HK-2 (cell line): ENCODE measurements at regions not wholly inside any gene's neighbourhood (a gene's known extent, or its start where the extent isn't known, plus 50 kb on each side); places are given as distances from the start of the nearest gene placed in this dataset.

Source experiments
- DNase-seq: peaks from one replicate; pipeline ENCODE4 v3.0.0-alpha.2; 2018; ENCODE audit not compliant: unreplicated experiment

GRCh38 chr12:4025181-4026019 lies 152.2 kb upstream of the PARP11 start:
- DNase-seq = no peak

- DNase-seq = no peak
Measured at GRCh38 chr12:4024701-4025100, 151.5 kb upstream of the PARP11 start.

GRCh38 chr12:4015225-4016091 lies 142.3 kb upstream of the PARP11 start:
- peak; percentile 35 for DNase-seq

GRCh38 chr12:4014858-4015224 lies 141.6 kb upstream of the PARP11 start:
- DNase-seq = no peak

- no peak for DNase-seq
Measured at GRCh38 chr12:4014444-4014843, 141.2 kb upstream of the PARP11 start.

- DNase-seq = peak; percentile 77
Measured at GRCh38 chr12:4012977-4013968, 140.1 kb upstream of the PARP11 start.

GRCh38 chr12:4012073-4012472 lies 138.9 kb upstream of the PARP11 start:
- no peak for DNase-seq

- peak; percentile 87 for DNase-seq
Measured at GRCh38 chr12:4011597-4011996, 138.4 kb upstream of the PARP11 start.

- DNase-seq = no peak
Measured at GRCh38 chr12:4009979-4010704, 136.9 kb upstream of the PARP11 start.

GRCh38 chr12:4006743-4007142 lies 133.5 kb upstream of the PARP11 start:
- DNase-seq = no peak

GRCh38 chr12:4005851-4006430 lies 132.7 kb upstream of the PARP11 start:
- DNase-seq = no peak

GRCh38 chr12:4003576-4003975 lies 130.4 kb upstream of the PARP11 start:
- DNase-seq = no peak

GRCh38 chr12:4002601-4003000 lies 129.4 kb upstream of the PARP11 start:
- no peak for DNase-seq

GRCh38 chr12:4001841-4002240 lies 128.6 kb upstream of the PARP11 start:
- no peak for DNase-seq

GRCh38 chr12:4001031-4001430 lies 127.8 kb upstream of the PARP11 start:
- DNase-seq = no peak

- no peak for DNase-seq
Measured at GRCh38 chr12:3999904-4000303, 126.7 kb upstream of the PARP11 start.

- DNase-seq = no peak
Measured at GRCh38 chr12:3998968-3999792, 126.0 kb upstream of the PARP11 start.

GRCh38 chr12:3998397-3998796 lies 125.2 kb upstream of the PARP11 start:
- DNase-seq = no peak

- no peak for DNase-seq
Measured at GRCh38 chr12:3996322-3996721, 123.1 kb upstream of the PARP11 start.

- DNase-seq = no peak
Measured at GRCh38 chr12:3995306-3995705, 122.1 kb upstream of the PARP11 start.
